Transverse colon (tissue), 4 donors: ENCODE measurements at regions not wholly inside any gene's neighbourhood (a gene's known extent, or its start where the extent isn't known, plus 50 kb on each side); places are given as distances from the start of the nearest gene placed in this dataset.

Experiments used
- DNase-seq: peaks from one replicate; pipeline ENCODE4 v3.0.0-alpha.2; 2019
- H3K27ac ChIP-seq, 4 donors: fragments of 200-600 bp; sonication (generic); 2 replicates each; pipeline ENCODE4 v1.5.1; 2016 to 2018; ENCODE audit warnings: inconsistent platforms in 4 of 4
- H3K27me3 ChIP-seq: fragments of 200-600 bp; sonication (generic); 2 replicates; pipeline ENCODE4 v1.5.1; 2017; ENCODE audit warnings: inconsistent platforms
- H3K36me3 ChIP-seq, 4 donors: fragments of 200-600 bp; sonication (generic); 2 replicates each; pipeline ENCODE4 v1.5.1; 2017 to 2019; ENCODE audit warnings: inconsistent platforms in 4 of 4
- H3K4me1 ChIP-seq, 4 donors: fragments of 200-600 bp; sonication (generic); 2 replicates each; pipeline ENCODE4 v1.5.1; 2017 to 2020; ENCODE audit warnings: inconsistent platforms in 4 of 4
- H3K4me3 ChIP-seq, 4 donors: fragments of 200-600 bp; sonication (generic); 1 replicate in 1 of 4; 2 replicates in 3 of 4; pipeline versions ENCODE4 v1.5.1 to v1.6.1; 2017 to 2019; ENCODE audit warnings: inconsistent platforms in 4 of 4
- H3K9me3 ChIP-seq, 2 donors: fragments of 200-600 bp; sonication (generic); 2 replicates each; pipeline ENCODE4 v1.5.1; 2017 to 2019; ENCODE audit warnings: inconsistent platforms in 2 of 2
- CTCF ChIP-seq, 5 experiments: fragments of 200-600 bp in 3 of 5; fragments of 450-650 bp in 2 of 5; sonication (generic) in 3 of 5; IDR thresholded peaks; 1 replicate in 2 of 5; 2 replicates in 3 of 5; pipeline ENCODE4 v1.5.1; 2016 to 2017; ENCODE audit warnings: antibody characterized with exemption in 5 of 5, inconsistent platforms in 3 of 5, mild to moderate bottlenecking in 2 of 5, moderate library complexity in 1 of 5
- EP300 ChIP-seq: sonication (generic); formaldehyde crosslinking; IDR thresholded peaks from one replicate; pipeline ENCODE4 v1.6.1; 2017; ENCODE audit warnings: antibody characterized with exemption, low read depth
- POLR2A ChIP-seq: fragments of 450-650 bp; IDR thresholded peaks from one replicate; pipeline ENCODE4 v1.6.1; 2016; ENCODE audit warnings: antibody characterized with exemption, mild to moderate bottlenecking, moderate library complexity
- POLR2AphosphoS5 ChIP-seq, 3 donors: sonication (generic); formaldehyde crosslinking; IDR thresholded peaks; one replicate each; pipeline ENCODE4 v1.6.1; 2016; ENCODE audit warnings: antibody characterized with exemption in 3 of 3
- WGBS, 2 donors: methylation state at CpG; one replicate each; pipeline ENCODE4 v1.1.5; 2018; ENCODE audit warnings: low coverage in 1 of 2; 5-methylcytosine and 5-hydroxymethylcytosine counted together
- in situ Hi-C, 4 donors: fragments of 200-750 bp; cut with MboI; loops; one replicate each; pipeline versions ENCODE4 v1.15.0 to v1.15.1; 2017; ENCODE audit warnings: low sequenced_read_pairs in 3 of 4, low pct_ligation_motif_present in 1 of 4, low pct_unique_long_range_greater_than_20kb in 1 of 4
- intact Hi-C: fragments of 100-400 bp; cut with DNase I; formaldehyde crosslinking; loops from one replicate; pipeline ENCODE4 v1.15.1; 2023; ENCODE audit warnings: low total_unique reads

GRCh38 chr10:100615908-100616307 lies 80.2 kb downstream of the HIF1AN start:
- no peak overlapping the region for H3K4me3 ChIP-seq
- DNase-seq = no peak

DNA sequence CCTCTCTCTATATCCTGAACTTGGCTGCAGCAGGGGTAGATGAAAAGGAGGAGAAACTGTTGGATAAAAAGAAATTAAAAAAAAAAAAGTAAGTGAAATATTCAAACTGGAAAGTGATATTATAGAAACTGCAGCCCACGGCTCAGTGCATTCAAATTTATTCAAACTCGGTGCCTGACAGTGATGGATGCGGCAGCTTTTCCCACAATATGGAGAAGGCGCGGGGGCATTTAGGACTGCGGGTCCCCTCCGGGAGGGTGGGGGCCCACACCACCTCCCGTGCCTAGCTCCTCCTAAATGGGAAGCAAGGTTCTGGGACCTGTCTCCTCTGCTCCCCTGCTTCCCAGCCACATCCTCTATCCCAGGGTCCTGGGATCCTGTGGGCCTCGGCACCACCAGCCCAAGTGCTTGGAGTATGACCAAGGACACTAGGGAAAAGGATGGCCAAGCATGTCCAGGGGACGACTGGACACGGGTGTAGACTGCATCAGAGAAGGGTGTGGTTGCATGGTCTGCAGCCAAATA lies 82.4 kb downstream of the HIF1AN start:
- DNase-seq = no peak
- H3K27me3 ChIP-seq = peaks cover 92% of the 10 kb centered on the region
- no peak for TF ChIP-seq POLR2AphosphoS5 (IDR thresholded peaks at IDR 0.05)
- TF ChIP-seq POLR2A = no peak
- no peak for TF ChIP-seq EP300
- TF ChIP-seq CTCF (IDR thresholded peaks at IDR 0.05) = no peak
- no peak overlapping the region for H3K27ac ChIP-seq
- no peak overlapping the region for H3K4me3 ChIP-seq
- no peaks in the 10 kb centered on the region for H3K9me3 ChIP-seq
- intact Hi-C loops = no loop called here
- in situ Hi-C loops = no loop called here
- H3K4me1 ChIP-seq = no peaks in the 10 kb centered on the region
- no peaks in the 10 kb centered on the region for H3K36me3 ChIP-seq
- 73 to 83% methylated on average over 4 to 11 of the region's 11 CpGs for WGBS, 2 donors

More at GRCh38 chr10:100615908-100616307, 80.2 kb downstream of the HIF1AN start:
- no peak for TF ChIP-seq EP300
- no peak for TF ChIP-seq POLR2A
- TF ChIP-seq POLR2AphosphoS5 (IDR thresholded peaks at IDR 0.05) = no peak
- TF ChIP-seq CTCF (IDR thresholded peaks at IDR 0.05) = no peak
- Histone ChIP-seq H3K4me1 (no peaks in the 10 kb centered on the region), H3K9me3 (no peaks in the 10 kb centered on the region), H3K27ac (no peak overlapping the region), H3K27me3 (peaks cover 87% of the 10 kb centered on the region), H3K36me3 (no peaks in the 10 kb centered on the region)
- in situ Hi-C loops (no loop called here), intact Hi-C loops (no loop called here)
- 0 to 55% methylated on average over 1 to 5 of the region's 5 CpGs for WGBS, 2 donors

GRCh38 chr10:100618632-100619255 lies 83.0 kb downstream of the HIF1AN start:
- 69% methylated on average over 5 of the region's 5 CpGs; no CpG with 5 or more reads in 1 of the 2 donors for WGBS, 2 donors
- no peaks in the 10 kb centered on the region for H3K36me3 ChIP-seq
- no peak for DNase-seq
- H3K4me1 ChIP-seq = no peaks in the 10 kb centered on the region
- no peak overlapping the region for H3K27ac ChIP-seq
- TF ChIP-seq CTCF (IDR thresholded peaks at IDR 0.05) = no peak
- in situ Hi-C loops = no loop called here
- peaks cover 92% of the 10 kb centered on the region for H3K27me3 ChIP-seq
- intact Hi-C loops = no loop called here
- H3K9me3 ChIP-seq = no peaks in the 10 kb centered on the region
- no peak overlapping the region for H3K4me3 ChIP-seq

DNA sequence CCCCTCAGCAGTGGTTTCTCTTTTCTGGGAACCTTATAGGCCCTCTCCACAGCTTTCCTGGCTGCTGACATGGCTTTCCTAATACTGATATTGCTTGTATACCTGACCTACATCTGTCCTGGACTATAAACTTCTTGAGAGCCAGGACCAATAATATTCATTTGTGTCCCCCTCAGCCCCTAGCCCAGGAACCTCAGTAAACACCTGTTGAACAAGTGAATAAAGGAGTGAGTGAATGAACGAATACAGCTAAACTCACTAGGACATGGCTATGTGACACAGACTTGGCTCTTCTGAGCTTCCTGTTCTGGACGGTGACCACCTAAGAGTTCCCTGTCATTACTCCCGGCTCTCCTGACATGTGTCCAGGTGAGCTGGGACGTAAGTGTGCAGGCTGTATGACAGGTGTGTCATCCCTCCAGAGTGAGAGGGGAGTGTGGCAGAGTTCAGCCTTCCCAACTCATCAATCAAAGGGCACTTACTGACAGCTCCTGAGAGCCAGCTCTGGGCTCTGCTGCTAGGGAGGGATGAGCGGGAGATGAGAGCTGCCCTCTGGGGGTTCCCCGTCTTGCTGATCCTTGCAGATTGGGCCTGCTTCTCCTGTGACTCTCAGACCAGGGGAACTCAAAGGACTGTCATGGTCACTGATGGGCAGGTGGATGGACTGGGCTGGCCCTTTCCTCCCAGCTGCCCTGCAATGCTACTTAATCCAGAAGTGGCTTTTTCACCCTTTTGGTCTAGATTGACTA lies 84.5 kb downstream of the HIF1AN start:
- Histone ChIP-seq H3K4me1 (no peaks in the 10 kb centered on the region), H3K36me3 (no peaks in the 10 kb centered on the region), H3K27me3 (peaks cover 95% of the 10 kb centered on the region), H3K27ac (no peak overlapping the region), H3K9me3 (no peaks in the 10 kb centered on the region), H3K4me3 (no peak overlapping the region)
- DNase-seq = no peak
- in situ Hi-C loops (no loop called here), intact Hi-C loops (no loop called here)
- TF ChIP-seq POLR2A (no peak), CTCF (IDR thresholded peaks at IDR 0.05) (no peak), EP300 (no peak), POLR2AphosphoS5 (IDR thresholded peaks at IDR 0.05) (no peak)
- WGBS, 2 donors = 65 to 69% methylated on average over 2 to 6 of the region's 6 CpGs
